ENCODE measurements at regions not wholly inside any gene's neighbourhood (a gene's known extent, or its start where the extent isn't known, plus 50 kb on each side); places are given as distances from the start of the nearest gene placed in this dataset.

- no peak overlapping the region for H3K4me3 ChIP-seq (ENCODE audit: low read depth, low read length)
- no peak for TF ChIP-seq CTCF (IDR thresholded peaks at IDR 0.05; ENCODE audit: borderline replicate concordance, insufficient read depth, low read depth, low read length)
Observed at GRCh38 chr3:25038271-25038670, 389.8 kb upstream of the RARB start.

- TF ChIP-seq CTCF (IDR thresholded peaks at IDR 0.05; ENCODE audit: borderline replicate concordance, insufficient read depth, low read depth, low read length), result no peak
- H3K4me3 ChIP-seq (ENCODE audit: low read depth, low read length), result no peak overlapping the region
Observed at GRCh38 chr3:25038922-25039321, 389.1 kb upstream of the RARB start.

- TF ChIP-seq CTCF (IDR thresholded peaks at IDR 0.05; ENCODE audit: borderline replicate concordance, insufficient read depth, low read depth, low read length), result no peak
- H3K4me3 ChIP-seq (ENCODE audit: low read depth, low read length), result no peak overlapping the region
Observed at GRCh38 chr3:25040748-25041147, 387.3 kb upstream of the RARB start.

GRCh38 chr3:25041871-25042584 is 386.0 kb upstream of the RARB start:
- no peak for TF ChIP-seq CTCF (IDR thresholded peaks at IDR 0.05; ENCODE audit: borderline replicate concordance, insufficient read depth, low read depth, low read length)
- H3K4me3 ChIP-seq (ENCODE audit: low read depth, low read length), result no peak overlapping the region

GRCh38 chr3:25043177-25043576 is 384.9 kb upstream of the RARB start:
- no peak for TF ChIP-seq CTCF (IDR thresholded peaks at IDR 0.05; ENCODE audit: borderline replicate concordance, insufficient read depth, low read depth, low read length)
- H3K4me3 ChIP-seq (ENCODE audit: low read depth, low read length), result no peak overlapping the region

GRCh38 chr3:25043749-25044148 is 384.3 kb upstream of the RARB start:
- no peak for TF ChIP-seq CTCF (IDR thresholded peaks at IDR 0.05; ENCODE audit: borderline replicate concordance, insufficient read depth, low read depth, low read length)
- no peak overlapping the region for H3K4me3 ChIP-seq (ENCODE audit: low read depth, low read length)
